Mesenchymal stem cell (in vitro differentiated cells and primary cell): ENCODE measurements at regions not wholly inside any gene's neighbourhood (a gene's known extent, or its start where the extent isn't known, plus 50 kb on each side); places are given as distances from the start of the nearest gene placed in this dataset.

Source experiments
- DNase-seq: peaks from one replicate; pipeline ENCODE4 v3.0.0-alpha.2; 2013
- H2AFZ ChIP-seq: one replicate; pipeline ENCODE4 v1.6.1; 2013; ENCODE audit warnings: low read depth, mild to moderate bottlenecking, control low read depth, inconsistent platforms, low read length, moderate library complexity
- H2AK5ac ChIP-seq: 2 replicates; pipeline ENCODE4 v1.6.1; 2013; ENCODE audit warnings: low read length, moderate library complexity, mild to moderate bottlenecking, inconsistent platforms; ENCODE audit not compliant: severe bottlenecking
- H2BK120ac ChIP-seq: one replicate; pipeline ENCODE4 v1.6.1; 2013; ENCODE audit warnings: low read depth, mild to moderate bottlenecking, inconsistent platforms, low read length, moderate library complexity
- H2BK12ac ChIP-seq, 2 experiments: one replicate each; pipeline ENCODE4 v1.6.1; 2013; ENCODE audit warnings: inconsistent platforms in 2 of 2, low read length in 2 of 2, mild to moderate bottlenecking in 2 of 2, moderate library complexity in 2 of 2, control low read depth in 1 of 2
- H2BK15ac ChIP-seq: one replicate; pipeline ENCODE4 v1.6.1; 2013; ENCODE audit warnings: mild to moderate bottlenecking, low read depth, inconsistent platforms; ENCODE audit not compliant: poor library complexity, severe bottlenecking
- H2BK5ac ChIP-seq: 2 replicates; pipeline ENCODE4 v1.6.1; 2013; ENCODE audit warnings: low read depth, mild to moderate bottlenecking, low read length, control low read depth, inconsistent platforms; ENCODE audit not compliant: poor library complexity, severe bottlenecking
- H3K14ac ChIP-seq, 2 experiments: one replicate each; pipeline ENCODE4 v1.6.1; 2013; ENCODE audit warnings: inconsistent platforms in 2 of 2, low read length in 2 of 2, control low read depth in 1 of 2, mild to moderate bottlenecking in 1 of 2, moderate library complexity in 1 of 2
- H3K18ac ChIP-seq, 2 experiments: one replicate each; pipeline ENCODE4 v1.6.1; 2013; ENCODE audit warnings: inconsistent platforms in 2 of 2, low read length in 2 of 2, control low read depth in 1 of 2, low read depth in 1 of 2, mild to moderate bottlenecking in 1 of 2
- H3K23ac ChIP-seq, 2 experiments: one replicate each; pipeline ENCODE4 v1.6.1; 2013; ENCODE audit warnings: inconsistent platforms in 2 of 2, low read length in 2 of 2, mild to moderate bottlenecking in 2 of 2, moderate library complexity in 2 of 2, control low read depth in 1 of 2
- H3K27ac ChIP-seq: 2 replicates; pipeline ENCODE4 v1.5.1; 2013; ENCODE audit warnings: mild to moderate bottlenecking, moderate library complexity, low read length, control low read depth, inconsistent platforms; ENCODE audit not compliant: poor library complexity, severe bottlenecking
- H3K27me3 ChIP-seq, 2 experiments: 2 replicates each; pipeline versions ENCODE4 v1.6.1 to v1.7.0; 2013; ENCODE audit warnings: low read length in 2 of 2, mild to moderate bottlenecking in 2 of 2, moderate library complexity in 2 of 2, control low read depth in 1 of 2, inconsistent platforms in 1 of 2; ENCODE audit not compliant: control insufficient read depth in 1 of 2, insufficient read depth in 1 of 2
- H3K36me3 ChIP-seq, 2 experiments: 2 replicates each; pipeline versions ENCODE4 v1.6.1 to v1.7.0; 2013; ENCODE audit warnings: low read length in 2 of 2, control low read depth in 1 of 2, inconsistent platforms in 1 of 2, low read depth in 1 of 2, mild to moderate bottlenecking in 1 of 2; ENCODE audit not compliant: insufficient read depth in 2 of 2, control insufficient read depth in 1 of 2
- H3K4ac ChIP-seq, 2 experiments: one replicate each; pipeline ENCODE4 v1.6.1; 2013; ENCODE audit warnings: inconsistent platforms in 2 of 2, low read length in 2 of 2, mild to moderate bottlenecking in 2 of 2, moderate library complexity in 2 of 2, control low read depth in 1 of 2, low read depth in 1 of 2
- H3K4me1 ChIP-seq: 2 replicates; pipeline ENCODE4 v1.6.1; 2013; ENCODE audit warnings: low read depth, low read length, control low read depth; ENCODE audit not compliant: control insufficient read depth, insufficient read depth
- H3K4me2 ChIP-seq: 2 replicates; pipeline ENCODE4 v1.6.1; 2013; ENCODE audit warnings: low read length, mild to moderate bottlenecking, inconsistent platforms; ENCODE audit not compliant: poor library complexity, severe bottlenecking
- H3K4me3 ChIP-seq, 2 experiments: 2 replicates each; pipeline versions ENCODE4 v1.5.1 to v1.7.0; 2013; ENCODE audit warnings: low read length in 2 of 2, mild to moderate bottlenecking in 2 of 2, control low read depth in 1 of 2, low read depth in 1 of 2; ENCODE audit not compliant: insufficient read depth in 1 of 2
- H3K79me1 ChIP-seq: replicated peaks from 2 replicates; pipeline ENCODE4 v1.6.1; 2013; ENCODE audit warnings: mild to moderate bottlenecking, control low read depth, low read length, inconsistent platforms; ENCODE audit not compliant: poor library complexity, severe bottlenecking
- H3K9ac ChIP-seq: 2 replicates; pipeline ENCODE4 v1.7.0; 2013; ENCODE audit warnings: mild to moderate bottlenecking, low read length, moderate library complexity
- H3K9me3 ChIP-seq: 2 replicates; pipeline ENCODE4 v1.7.0; 2013; ENCODE audit warnings: mild to moderate bottlenecking, low read length; ENCODE audit not compliant: control insufficient read depth
- H4K8ac ChIP-seq: one replicate; pipeline ENCODE4 v1.6.1; 2013; ENCODE audit warnings: inconsistent platforms, mild to moderate bottlenecking, low read length, moderate library complexity
- H4K91ac ChIP-seq: one replicate; pipeline ENCODE4 v1.6.1; 2013; ENCODE audit warnings: mild to moderate bottlenecking, low read length, inconsistent platforms
- WGBS: methylation state at CpG from one replicate; pipeline ENCODE4 v1.1.7; 2013; ENCODE audit warnings: mixed read lengths; 5-methylcytosine and 5-hydroxymethylcytosine counted together

DNA sequence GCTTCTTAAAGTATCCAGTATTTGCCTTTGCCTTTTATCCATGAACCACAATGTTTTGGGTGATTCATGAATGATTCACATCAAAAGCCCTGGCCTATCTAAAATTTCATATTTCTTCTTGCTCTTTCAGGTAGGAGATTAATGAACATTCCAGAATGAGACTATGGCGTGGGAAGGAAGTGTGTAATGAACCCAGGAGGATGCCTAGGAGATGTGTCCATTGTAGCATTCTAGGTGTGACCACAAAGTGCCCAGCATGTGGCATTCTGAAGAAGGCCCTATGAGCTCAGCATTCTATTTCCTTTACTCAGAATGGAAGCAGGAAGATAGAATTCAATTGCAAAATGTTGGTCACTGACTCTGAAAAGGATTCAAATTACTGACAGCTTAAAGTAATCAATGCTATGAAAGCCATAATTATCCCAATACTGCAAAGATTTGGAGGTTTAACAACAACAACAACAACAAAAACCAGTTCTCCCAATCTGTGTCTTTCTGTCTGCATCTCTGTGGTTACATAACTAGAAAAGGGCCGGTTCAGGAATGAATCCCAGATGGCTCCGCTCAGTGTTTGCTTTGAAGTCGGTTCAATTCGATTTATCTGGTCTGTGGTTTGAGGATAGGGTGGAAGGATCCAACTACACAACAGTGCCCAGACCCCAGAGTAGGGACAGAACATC lies 126.7 kb downstream of the FOXD1 start:
- Histone ChIP-seq H3K79me1 (no peaks in the 10 kb centered on the region), H2BK120ac (peak overlapping the region; percentile 23), H3K14ac (no peak overlapping the region), H3K18ac (no peak overlapping the region), H3K27ac (peak overlapping the region; percentile 84), H2BK15ac (no peak overlapping the region), H3K36me3 (no peaks in the 10 kb centered on the region), H4K8ac (no peak overlapping the region), H2BK5ac (no peak overlapping the region), H2BK12ac (no peak overlapping the region), H3K9ac (no peak overlapping the region), H2AK5ac (peak overlapping the region; percentile 92), H3K4me3 (no peak overlapping the region), H3K4ac (no peak overlapping the region), H3K9me3 (no peaks in the 10 kb centered on the region), H4K91ac (no peak overlapping the region), H3K4me2 (no peak overlapping the region), H2AFZ (no peak overlapping the region), H3K23ac (no peak overlapping the region), H3K4me1 (peaks cover 12% of the 10 kb centered on the region), H3K27me3 (peaks cover 0 to 4% of the 10 kb centered on the region in 2 experiments)
- WGBS, result 35% methylated on average over 5 of the region's 5 CpGs
- peak; percentile 60 for DNase-seq

DNA sequence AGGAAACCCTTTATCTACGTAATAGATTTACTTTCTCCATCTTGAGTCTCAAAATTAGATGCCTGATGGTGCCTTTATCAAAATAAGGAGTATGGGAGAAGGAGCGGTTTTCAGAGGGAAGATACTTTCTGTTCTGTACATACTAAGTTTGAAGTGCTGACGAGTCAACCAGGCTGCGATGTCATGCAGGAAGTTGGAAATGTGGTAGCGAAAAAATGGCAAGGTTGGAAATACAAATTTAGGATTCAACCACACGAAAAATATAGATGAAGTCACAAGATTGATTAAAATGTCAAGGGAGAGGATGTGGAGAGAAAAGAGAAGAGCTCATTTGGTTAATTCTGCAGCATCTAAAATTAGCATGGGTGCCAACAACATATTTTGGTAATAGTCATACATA lies 129.5 kb downstream of the FOXD1 start:
- Histone ChIP-seq H3K4me2 (no peak overlapping the region), H3K4ac (no peak overlapping the region), H3K27ac (no peak overlapping the region), H3K9me3 (no peaks in the 10 kb centered on the region), H3K4me1 (peaks cover 12% of the 10 kb centered on the region), H3K14ac (no peak overlapping the region), H2AK5ac (no peak overlapping the region), H4K8ac (no peak overlapping the region), H3K18ac (no peak overlapping the region), H2BK12ac (no peak overlapping the region), H3K9ac (no peak overlapping the region), H3K79me1 (no peaks in the 10 kb centered on the region), H3K4me3 (no peak overlapping the region), H2BK15ac (no peak overlapping the region), H2BK5ac (no peak overlapping the region), H3K23ac (no peak overlapping the region), H4K91ac (no peak overlapping the region), H2BK120ac (no peak overlapping the region), H3K27me3 (peaks cover 0 to 8% of the 10 kb centered on the region in 2 experiments), H3K36me3 (no peaks in the 10 kb centered on the region), H2AFZ (no peak overlapping the region)
- DNase-seq, result no peak
- WGBS, result 76% methylated on average over 6 of the region's 6 CpGs

DNA sequence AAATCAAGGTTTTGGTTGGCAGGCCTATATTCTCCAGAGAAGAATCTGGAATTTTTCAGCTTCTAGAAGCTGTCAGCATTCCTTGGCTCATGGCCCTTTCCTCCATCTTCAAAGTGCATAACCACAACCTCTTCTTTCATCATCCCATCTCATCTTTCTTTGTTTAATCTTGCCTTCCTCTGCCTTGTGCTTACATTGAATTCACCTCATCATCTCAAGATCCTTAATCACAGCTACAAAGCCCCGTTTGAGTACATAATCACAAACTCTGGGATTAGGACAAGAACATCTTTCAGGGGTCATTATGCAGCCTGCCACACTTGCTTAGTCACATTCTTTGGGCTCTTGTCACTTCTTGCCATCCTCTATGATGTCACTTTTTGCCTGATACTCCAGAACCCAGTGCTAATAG lies 130.3 kb downstream of the FOXD1 start:
- no peak overlapping the region for H2BK15ac ChIP-seq

DNA sequence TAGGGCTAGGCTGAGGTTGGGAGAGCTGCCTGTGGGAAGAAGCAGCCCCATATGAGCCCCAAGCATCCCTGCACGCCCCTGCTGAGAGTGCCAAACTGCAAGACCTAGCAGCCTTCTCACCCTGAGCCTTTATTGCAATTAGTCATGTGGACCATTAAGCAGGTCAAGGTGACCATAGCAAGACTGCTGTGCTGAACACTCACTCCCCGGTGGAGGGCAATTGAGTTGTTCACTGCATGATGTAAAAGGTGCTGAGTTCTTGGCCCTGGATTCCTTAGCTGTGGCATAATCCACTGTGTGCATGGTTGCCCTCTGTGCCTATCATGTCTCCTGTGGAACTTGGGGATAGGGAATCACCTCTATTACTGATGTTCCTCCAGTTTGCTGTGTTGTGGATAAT lies 131.1 kb downstream of the FOXD1 start:
- peaks cover 11% of the 10 kb centered on the region for H3K4me1 ChIP-seq
- H2BK15ac ChIP-seq, result no peak overlapping the region
- no peak overlapping the region for H2BK120ac ChIP-seq
- H4K91ac ChIP-seq, result no peak overlapping the region
- no peak for DNase-seq
- H3K27me3 ChIP-seq, result peaks cover 0 to 8% of the 10 kb centered on the region in 2 experiments
- H3K18ac ChIP-seq, result no peak overlapping the region
- peak overlapping the region in 1 of 2 experiments; percentile 35 for H3K14ac ChIP-seq
- H3K79me1 ChIP-seq, result no peaks in the 10 kb centered on the region
- H3K9ac ChIP-seq, result no peak overlapping the region
- no peak overlapping the region for H2BK5ac ChIP-seq
- peak overlapping the region; percentile 73 for H3K27ac ChIP-seq
- 94% methylated on average over 2 of the region's 2 CpGs for WGBS
- no peak overlapping the region for H2BK12ac ChIP-seq
- no peak overlapping the region for H3K23ac ChIP-seq
- H3K9me3 ChIP-seq, result no peaks in the 10 kb centered on the region
- no peak overlapping the region for H2AK5ac ChIP-seq
- no peak overlapping the region for H4K8ac ChIP-seq
- no peak overlapping the region for H2AFZ ChIP-seq
- no peaks in the 10 kb centered on the region for H3K36me3 ChIP-seq
- no peak overlapping the region for H3K4me3 ChIP-seq
- no peak overlapping the region for H3K4me2 ChIP-seq
- H3K4ac ChIP-seq, result no peak overlapping the region

More for the DNA sequence above, 130.3 kb downstream of the FOXD1 start:
- H2BK120ac ChIP-seq, result no peak overlapping the region
- no peak overlapping the region for H3K9ac ChIP-seq
- H3K18ac ChIP-seq, result no peak overlapping the region
- no peaks in the 10 kb centered on the region for H3K36me3 ChIP-seq
- no peak for DNase-seq
- H2BK5ac ChIP-seq, result no peak overlapping the region
- H3K23ac ChIP-seq, result no peak overlapping the region
- H3K4me2 ChIP-seq, result no peak overlapping the region
- no peak overlapping the region for H2AFZ ChIP-seq
- H4K8ac ChIP-seq, result no peak overlapping the region
- peak overlapping the region; percentile 71 for H2AK5ac ChIP-seq
- no peaks in the 10 kb centered on the region for H3K9me3 ChIP-seq
- H3K27me3 ChIP-seq, result peaks cover 0 to 8% of the 10 kb centered on the region in 2 experiments
- no peak overlapping the region for H4K91ac ChIP-seq
- no peak overlapping the region for H3K4ac ChIP-seq
- WGBS, result 50% methylated on average over 1 of the region's 1 CpG
- H3K14ac ChIP-seq, result no peak overlapping the region
- no peak overlapping the region for H3K4me3 ChIP-seq
- H3K79me1 ChIP-seq, result no peaks in the 10 kb centered on the region
- no peak overlapping the region for H3K27ac ChIP-seq
- H2BK12ac ChIP-seq, result no peak overlapping the region
- peaks cover 12% of the 10 kb centered on the region for H3K4me1 ChIP-seq
